Tibial nerve (tissue), 4 donors: ENCODE measurements at regions not wholly inside any gene's neighbourhood (a gene's known extent, or its start where the extent isn't known, plus 50 kb on each side); places are given as distances from the start of the nearest gene placed in this dataset.

Experiments used
- EP300 ChIP-seq, 2 donors: sonication (generic); formaldehyde crosslinking; IDR thresholded peaks; one replicate each; pipeline ENCODE4 v1.6.1; 2017; ENCODE audit warnings: antibody characterized with exemption in 2 of 2, mild to moderate bottlenecking in 1 of 2
- POLR2A ChIP-seq, 2 donors: fragments of 450-650 bp; IDR thresholded peaks; one replicate each; pipeline ENCODE4 v1.6.1; 2017; ENCODE audit warnings: antibody characterized with exemption in 2 of 2, mild to moderate bottlenecking in 2 of 2, moderate library complexity in 2 of 2
- TF ChIP-seq, protein P1 (sequence below), 5 experiments: fragments of 200-600 bp in 3 of 5; fragments of 450-650 bp in 2 of 5; sonication (generic) in 3 of 5; IDR thresholded peaks; one replicate each; pipeline ENCODE4 v1.5.1; 2016 to 2019; ENCODE audit warnings: antibody characterized with exemption in 5 of 5, mild to moderate bottlenecking in 3 of 5, moderate library complexity in 2 of 5

- TF ChIP-seq, protein P1, sequence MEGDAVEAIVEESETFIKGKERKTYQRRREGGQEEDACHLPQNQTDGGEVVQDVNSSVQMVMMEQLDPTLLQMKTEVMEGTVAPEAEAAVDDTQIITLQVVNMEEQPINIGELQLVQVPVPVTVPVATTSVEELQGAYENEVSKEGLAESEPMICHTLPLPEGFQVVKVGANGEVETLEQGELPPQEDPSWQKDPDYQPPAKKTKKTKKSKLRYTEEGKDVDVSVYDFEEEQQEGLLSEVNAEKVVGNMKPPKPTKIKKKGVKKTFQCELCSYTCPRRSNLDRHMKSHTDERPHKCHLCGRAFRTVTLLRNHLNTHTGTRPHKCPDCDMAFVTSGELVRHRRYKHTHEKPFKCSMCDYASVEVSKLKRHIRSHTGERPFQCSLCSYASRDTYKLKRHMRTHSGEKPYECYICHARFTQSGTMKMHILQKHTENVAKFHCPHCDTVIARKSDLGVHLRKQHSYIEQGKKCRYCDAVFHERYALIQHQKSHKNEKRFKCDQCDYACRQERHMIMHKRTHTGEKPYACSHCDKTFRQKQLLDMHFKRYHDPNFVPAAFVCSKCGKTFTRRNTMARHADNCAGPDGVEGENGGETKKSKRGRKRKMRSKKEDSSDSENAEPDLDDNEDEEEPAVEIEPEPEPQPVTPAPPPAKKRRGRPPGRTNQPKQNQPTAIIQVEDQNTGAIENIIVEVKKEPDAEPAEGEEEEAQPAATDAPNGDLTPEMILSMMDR (IDR thresholded peaks at IDR 0.05): no peak
- TF ChIP-seq EP300 (IDR thresholded peaks at IDR 0.05) (peak in 1 of 2 donors; percentile 53), POLR2A (IDR thresholded peaks at IDR 0.05) (no peak)
Measured at GRCh38 chr2:16005816-16006536, 65.6 kb downstream of the MYCN start.
